Anterior cingulate cortex (tissue), 58 donors: ENCODE measurements at regions not wholly inside any gene's neighbourhood (a gene's known extent, or its start where the extent isn't known, plus 50 kb on each side); places are given as distances from the start of the nearest gene placed in this dataset.
"Not testable (repeated sequence)": the region's sequence is repeated elsewhere in the genome, so short reads cannot be mapped to it uniquely, and the experiment has no call there.

ENCODE experiments used
- DNase-seq, 58 donors: peaks; one replicate each; lab custom pipeline; 2025; lab: John Stamatoyannopoulos, UW

DNA sequence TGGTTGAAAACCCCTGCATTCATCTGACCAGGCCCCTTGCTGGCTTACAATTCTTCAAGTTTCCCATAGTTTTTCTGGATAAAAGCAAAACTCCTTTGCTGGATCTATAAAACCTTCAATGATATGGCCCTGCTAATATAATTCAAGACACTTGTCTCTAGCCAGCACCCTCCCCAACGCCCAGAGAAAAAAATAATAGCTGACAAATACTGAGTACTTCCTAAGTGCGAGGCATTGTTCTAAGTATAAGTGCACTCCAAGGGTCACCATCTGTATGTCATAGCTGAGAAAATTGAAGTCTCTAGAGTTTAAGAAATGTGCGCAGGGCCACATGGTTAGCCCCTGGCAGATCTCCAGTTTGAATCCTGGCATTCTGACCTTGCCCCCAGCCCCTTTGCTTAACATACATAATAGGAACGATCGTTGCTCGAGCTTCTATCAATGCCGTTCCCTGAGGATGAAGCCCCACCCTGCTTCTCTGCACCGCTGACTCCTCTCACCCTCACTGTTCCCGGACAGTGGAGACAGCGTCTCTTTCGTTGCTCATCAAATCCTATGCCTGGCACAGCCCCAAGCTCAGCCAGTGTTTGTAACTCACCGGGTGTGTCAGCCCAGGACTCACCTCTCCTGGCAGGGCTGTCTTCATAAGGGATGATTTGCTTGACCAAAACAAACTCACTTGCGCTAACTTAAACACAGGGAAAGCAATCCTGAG lies 377.1 kb upstream of the PROK2 start:
- peak in 3 of 58 donors; percentile 11 to 51 (median 21) for DNase-seq

DNA sequence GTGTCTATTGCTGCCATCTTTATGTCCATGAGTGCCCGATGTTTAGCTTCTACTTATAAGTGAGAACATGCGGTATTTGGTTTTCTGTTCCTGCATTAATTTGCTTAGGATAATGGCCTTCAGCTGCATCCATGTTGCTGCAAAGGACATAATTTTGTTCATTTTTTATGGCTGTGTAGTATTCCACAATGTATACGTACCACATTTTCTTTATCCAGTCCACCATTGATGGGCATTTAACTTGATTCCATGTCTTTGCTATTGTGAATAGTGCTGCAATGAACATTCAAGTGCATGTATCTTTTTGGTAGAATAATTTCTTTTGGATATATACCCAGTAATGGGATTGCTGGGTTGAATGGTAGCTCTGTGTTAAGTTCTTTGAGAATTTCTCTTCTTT lies 376.3 kb upstream of the PROK2 start:
- not testable (repeated sequence) for DNase-seq

DNA sequence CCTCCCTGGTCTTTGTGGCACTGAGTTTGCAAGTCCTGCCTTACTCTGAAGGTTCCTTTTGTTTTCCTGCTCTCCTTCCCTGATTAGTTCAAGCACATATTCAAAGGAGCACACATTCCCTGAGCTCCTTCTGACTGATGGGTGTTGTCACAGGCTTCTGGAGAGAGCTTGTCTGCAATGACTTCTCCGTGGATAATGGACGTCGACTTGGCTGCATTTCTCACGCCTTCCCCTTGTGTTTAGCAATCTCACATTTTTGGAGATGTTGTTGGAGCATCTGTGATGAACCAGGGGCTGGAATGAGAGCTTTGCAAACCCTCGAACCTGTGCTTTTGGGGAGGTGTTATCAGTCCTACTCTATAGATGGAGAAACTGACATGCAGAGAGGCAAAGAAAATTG lies 375.4 kb upstream of the PROK2 start:
- DNase-seq, result no peak

DNA sequence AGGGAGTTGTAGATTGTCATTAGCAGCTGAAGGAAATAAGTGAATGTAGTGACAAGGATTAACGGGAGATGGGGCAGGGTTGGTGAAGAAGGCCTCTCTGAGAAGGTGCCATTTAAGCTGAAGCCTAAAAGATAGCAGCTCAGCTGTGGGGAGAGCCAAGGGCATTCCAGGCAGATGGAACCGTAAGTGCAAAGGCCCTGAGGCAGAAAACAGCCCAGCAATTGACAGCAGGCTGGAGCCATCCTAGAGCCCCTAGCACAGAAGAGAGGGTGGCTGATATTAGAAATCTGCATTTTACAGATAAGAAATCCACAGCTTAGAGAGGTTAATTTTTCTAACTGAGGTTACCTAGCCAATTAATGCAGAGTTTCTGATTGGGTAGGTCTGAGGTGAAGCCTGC lies 374.5 kb upstream of the PROK2 start:
- no peak for DNase-seq

DNA sequence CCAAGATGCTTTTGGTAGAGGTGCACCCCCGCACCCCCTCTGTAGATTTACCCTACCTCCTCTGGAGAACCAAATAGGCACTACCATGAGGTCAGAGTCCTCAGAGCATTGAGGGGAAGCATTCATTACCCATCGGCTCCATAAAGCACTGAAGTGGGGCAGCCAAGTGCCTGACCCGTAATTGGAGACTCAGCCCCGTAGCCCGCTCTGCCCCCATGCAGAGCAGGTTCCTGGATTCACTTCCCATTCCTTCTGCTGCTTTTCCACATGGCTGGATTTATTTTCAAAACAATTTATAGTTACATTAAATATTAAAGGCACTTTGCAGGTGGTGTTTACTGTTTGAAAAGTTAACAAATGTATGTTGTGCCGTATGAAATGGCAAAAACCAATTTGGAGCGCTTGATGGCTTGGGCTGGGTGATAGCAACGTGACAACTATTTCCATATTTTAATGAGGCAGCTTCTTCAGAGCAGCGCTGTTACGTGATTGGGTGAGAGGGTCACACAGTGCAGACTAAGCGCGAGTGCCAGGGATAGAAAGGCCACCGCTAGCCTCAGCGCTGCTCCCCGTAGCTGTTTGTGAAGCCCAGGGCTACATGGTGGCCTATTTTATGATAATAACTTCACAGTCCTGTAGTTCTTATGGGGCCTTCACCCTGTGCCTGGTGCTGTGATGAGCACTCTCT lies 373.8 kb upstream of the PROK2 start:
- DNase-seq, result no peak

DNA sequence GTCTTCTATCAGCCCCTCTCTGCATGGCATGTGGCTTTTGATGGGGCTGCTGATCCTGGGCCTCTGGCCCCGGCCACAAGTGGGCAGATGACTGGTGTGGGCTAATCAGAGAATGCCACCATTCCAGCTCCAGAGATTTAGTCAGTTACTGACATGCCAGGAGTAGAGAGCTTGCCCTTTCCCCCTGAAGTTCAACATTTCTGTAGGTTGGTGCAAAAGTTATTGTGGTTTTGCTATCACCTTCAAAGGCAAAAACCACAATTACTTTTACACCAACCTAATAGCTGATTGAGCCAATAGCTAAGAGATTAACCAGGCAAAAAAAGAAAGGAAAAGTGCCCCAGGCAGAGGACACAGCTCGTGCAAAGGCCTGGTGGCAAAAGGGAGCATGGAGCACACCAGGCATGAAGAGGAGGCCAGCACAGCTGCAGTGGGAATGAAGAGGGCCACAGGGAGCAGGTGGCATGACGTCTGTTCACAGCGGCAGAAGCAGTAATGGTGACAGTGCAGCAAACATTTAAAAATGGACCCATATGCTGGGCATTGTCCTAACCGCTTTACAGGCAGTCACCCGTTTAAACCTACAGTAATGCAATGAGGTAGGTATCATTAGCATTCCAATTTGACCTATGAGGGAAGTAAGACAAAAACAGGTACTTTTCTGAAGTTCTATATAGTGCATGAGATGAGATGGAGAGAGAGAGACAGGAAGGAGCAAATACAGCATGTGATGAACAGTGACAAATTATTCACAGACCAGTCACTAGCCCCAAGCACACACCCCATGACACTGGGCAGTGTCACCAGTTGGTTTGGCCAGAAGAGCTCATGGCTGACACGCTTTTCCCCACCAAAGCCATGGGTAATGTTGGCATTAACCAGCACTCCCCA lies 373.0 kb upstream of the PROK2 start:
- DNase-seq, result peak in 8 of 58 donors; percentile 4 to 25 (median 16)

DNA sequence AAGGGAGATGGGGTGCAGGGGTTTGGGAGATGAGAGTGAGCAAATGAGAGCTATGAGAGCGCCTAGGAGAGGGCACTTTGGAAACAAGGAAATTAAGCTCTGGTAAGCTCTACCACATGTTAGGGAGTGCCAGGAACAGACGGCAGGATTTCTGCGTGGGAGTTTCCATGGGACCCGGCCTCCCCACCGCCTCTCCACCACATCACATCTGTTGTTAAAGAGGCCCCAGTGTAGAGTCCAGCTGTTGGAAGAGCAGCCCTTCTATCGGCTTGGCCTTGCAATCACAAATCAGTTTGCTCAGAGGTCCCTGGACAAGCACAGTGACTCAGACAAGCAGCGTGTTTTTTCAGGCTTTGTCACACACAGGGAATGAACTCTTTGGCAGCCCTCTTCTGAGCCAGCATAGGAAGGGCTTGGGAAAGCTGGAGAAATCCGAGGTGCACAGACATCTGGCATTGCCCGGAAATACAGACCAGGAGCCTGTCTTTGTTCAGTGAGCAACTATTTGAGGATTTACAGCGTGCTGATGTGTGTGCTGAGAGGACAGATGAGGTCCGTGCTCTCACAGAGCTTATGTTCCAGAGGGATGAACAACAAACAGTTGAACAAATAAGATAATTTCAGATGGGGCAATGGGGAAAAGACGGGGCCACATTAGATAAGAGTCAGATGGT lies 370.6 kb upstream of the PROK2 start:
- DNase-seq, result peak in 23 of 58 donors; percentile 11 to 54 (median 25)

DNA sequence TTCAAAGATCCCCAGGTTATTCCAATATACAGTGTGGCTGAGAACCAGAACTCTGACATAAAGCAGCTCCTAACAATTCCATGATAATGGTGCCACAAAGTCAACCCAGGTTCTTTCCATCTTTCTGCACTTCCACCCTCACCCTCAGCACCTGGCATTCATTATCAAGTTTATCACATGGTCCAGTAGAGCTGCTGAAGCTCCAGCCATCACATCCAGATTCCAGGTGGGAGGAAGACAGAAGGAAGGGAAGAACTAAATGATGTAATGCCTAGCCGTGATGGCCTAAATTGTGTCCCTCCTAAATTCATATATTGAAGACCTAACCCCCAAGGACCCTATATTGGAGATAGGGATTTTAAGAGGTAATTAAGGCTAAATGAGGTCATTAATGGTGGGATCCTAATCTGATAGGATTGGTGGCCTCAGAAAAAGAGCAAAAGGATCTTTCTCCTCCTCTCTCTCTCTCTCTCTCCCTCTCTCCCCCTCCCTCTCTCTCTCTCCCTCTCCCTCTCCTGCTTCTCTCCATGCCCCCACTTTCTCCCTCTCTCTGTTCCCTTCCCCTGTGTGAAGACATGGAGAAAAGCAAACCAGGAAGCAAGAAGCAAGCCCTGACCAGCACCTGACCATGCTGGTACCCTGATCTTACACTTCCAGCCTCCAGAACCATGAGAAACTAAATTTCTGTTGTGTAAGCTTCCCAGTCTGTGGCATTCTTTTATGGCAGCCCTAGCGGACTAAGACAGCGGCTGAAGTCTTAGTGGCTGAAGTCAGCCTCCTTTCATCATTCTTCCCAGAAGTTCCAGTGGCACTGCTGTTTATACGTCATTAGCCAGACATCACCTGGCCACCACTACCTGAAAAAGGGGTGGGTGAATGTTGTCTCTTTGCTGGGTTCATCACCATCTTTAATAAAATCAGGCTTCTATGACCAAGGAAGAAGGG lies 369.7 kb upstream of the PROK2 start:
- DNase-seq, result no peak

DNA sequence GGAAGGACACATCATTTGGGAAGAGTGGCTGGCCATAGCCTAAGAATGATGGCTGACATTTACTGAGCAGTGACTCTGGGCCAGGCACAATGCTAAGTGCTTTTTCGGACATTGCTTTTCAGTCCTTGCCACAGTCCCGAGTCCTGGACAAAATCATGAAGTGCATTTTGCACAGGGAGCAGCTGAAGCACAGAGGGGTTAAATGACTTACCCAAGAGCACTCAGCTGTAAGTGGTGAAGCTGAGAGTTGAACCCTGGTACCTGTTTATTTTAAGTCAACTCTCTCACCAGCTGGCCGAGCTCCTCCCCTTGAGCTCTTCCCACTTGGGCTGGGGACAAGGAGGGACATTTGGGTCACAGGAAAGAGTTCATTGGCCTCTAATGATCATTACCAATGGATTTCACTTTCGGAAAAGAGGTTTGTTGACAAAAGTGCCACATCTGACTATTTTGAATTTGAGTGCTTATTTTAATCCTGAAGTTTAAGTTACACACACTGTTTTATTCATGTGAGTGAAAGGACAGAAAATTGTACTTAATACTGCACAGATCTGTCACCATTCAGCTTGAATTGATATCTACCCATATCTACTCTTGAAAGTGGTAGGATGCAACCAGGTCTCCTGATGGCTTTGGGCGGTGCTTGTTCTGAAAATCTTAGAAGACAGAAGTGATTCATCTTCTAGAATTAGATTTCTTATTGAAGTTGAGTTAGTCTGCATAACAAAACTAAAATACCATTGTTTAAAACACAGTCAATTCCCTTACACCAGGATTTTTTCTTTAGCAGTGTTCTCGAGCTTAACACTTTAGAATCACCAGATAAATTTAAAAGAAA lies 368.7 kb upstream of the PROK2 start:
- no peak for DNase-seq

DNA sequence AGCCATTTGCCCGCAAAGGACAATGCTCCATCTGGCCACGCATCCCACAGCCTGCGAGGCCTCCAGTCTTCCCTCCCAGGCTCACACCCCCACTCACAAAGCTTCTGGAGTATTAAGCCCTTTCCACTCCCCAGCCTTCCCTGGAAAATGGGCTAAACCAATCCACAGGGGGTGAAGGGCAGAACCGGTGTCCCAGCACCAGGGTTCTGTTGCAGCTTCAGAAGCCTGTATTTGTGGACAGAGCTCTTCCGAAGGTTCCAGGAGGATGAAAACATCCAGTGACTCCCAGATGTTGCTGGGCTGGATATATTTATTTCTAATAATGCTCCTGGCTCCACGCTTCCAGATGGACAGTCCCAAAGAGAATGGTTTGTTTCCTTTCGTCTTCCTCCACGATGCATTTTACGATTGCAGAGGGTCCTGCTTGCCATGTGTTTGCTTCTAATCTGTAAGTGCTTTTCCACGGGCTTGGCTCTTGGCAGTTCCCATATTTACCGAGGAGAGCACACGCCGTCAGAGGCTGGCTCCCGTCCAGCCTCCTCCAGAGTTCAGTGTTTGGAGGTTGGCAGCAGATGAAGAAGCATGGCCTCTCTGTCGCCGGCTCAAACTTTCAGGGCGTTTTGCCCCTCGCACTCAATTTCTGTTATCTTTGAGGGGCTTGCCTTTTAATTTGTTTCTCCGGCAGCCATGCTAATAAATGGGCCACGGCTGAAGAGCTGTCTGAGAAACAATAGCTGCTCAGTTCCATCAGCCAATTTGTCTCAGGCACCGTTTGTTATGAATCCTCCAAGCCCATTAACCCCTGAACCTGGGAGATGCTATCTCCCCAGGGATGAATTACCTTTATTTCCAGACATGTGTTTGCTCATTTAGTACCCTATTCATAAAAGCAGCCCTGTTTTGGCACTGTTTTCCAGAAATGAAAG lies 367.9 kb upstream of the PROK2 start:
- peak in 54 of 58 donors; percentile 5 to 77 (median 51) for DNase-seq

DNA sequence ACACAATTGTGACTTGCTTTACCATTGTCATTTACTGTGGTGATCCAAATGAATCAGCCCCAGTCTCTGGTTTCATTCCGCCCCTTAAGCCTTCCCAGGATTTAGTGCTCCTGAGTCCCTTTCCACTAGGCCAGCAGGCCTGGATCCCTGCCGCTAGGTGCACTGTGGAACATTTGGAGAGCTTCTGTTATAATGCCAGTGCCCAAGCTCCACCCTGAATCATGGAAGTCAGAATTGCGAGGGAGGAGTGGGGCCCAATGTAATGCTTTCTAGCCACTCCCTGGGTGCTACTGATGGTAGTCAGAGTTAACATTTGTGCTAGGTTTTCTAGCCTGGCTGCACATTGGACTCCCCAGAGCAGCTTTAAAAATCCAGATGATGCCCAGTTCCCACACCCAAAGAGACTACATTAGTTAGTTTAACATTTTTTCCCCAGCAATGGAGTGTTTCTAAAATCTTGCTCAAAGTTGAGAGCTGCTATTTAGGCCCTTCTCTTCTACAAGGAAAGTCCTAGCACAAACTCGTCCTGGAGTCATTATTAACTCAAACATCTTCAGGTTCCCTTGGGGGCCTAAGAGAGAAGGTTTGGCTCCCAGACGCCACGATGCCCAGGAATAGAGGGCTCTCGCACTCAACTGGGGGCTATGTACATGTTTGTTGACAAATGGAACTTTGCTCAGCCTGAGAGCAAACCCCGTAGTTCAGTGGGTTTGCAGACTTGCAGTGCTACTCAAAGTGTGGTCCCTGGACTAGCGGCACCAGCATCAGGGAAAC lies 366.7 kb upstream of the PROK2 start:
- DNase-seq, result no peak

DNA sequence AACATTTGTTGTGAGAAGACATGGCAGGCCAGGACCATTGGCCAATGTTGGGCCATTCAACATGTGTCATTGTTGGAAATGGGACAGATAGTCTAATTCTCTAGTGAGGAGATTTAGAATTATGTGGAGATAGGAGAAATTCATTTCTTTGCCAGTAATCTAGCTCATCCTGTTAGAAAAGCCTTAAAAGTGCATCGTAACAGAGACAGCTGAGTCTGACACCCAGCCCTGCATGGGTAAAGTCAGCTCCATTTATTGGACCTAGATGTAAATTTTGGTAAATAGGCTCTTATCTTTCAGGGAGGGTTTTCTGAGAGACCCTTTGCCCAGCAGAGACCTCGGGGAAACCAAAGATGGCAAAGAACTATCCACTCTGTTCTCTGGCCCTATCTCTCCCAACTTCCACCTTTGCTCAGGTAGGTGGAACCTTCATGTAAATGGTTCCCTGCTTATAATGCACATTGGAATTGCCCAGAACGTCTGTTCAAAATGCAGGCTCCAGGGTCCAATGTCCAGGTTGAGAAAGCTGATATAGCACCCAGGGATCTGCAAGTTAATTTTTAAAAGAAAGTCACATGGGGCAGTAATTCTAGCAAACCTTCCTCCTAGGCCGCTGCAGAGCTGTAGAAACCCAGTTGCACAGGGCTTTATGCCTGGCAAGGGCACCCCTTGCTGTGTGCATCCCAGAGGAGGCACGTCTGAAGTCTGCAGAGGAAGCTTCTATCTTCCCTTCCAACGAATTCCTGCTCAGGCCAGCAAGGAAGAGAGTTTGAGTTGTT lies 365.9 kb upstream of the PROK2 start:
- no peak for DNase-seq

DNA sequence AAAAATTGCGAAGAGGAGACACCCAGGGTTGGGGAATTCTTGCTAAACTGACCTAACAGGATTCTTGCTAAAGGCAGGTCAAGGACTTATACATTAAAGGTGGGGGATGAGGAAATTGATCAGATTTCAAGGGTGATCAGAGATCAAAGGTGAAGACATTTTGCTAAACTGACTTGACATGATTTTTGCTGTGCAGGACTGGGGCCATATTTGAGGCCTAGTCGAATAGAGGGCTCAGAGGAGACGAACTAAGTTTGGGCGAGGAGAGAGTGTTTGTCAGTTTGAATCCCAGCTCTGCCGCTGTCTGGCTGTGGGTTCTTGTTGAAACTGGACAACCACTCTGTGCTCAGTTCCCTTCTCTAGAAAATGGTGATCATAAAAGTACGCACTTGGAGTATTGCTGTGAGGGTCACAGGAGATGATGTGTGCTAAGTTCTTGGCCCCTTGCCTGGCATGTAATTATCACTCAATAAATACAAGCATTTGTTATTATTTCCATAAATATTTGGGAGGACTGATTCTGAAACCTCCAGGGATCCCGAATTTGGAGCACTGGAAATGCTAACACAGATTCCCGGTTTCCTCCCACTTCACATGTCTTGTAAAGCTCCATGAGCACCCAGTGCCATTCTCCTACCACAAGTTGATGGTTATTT lies 364.8 kb upstream of the PROK2 start:
- DNase-seq, result no peak

DNA sequence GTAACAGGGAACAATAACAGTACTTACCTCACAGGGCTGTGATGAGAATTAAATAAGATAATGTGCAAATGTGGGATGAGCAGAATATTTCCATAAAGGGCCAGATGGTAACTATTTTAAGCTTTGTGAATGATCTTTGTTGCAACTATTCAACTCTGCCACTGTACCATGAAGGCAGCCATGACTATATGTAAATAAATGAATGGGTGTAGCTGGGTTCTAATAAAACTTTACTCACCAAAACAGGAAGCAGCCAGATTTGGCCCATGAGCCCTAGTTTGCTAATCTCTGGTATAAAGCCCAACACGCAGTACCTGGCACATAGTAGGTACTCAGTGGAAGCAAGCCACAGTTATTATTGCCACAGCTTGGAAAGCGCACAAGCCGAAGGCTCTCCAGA lies 362.7 kb upstream of the PROK2 start:
- DNase-seq, result no peak
